ENCODE measurements at regions not wholly inside any gene's neighbourhood (a gene's known extent, or its start where the extent isn't known, plus 50 kb on each side); places are given as distances from the start of the nearest gene placed in this dataset.

GRCh38 chr12:92992041-92992440 is 62.9 kb upstream of the EEA1 start:
- intact Hi-C loops (cut with DNase I), result no loop called here
- no peak for ATAC-seq
- no peak overlapping the region for H3K27ac ChIP-seq
- H3K4me1 ChIP-seq, result peaks cover 5 to 13% of the 10 kb centered on the region in 2 donors
- no peaks in the 10 kb centered on the region for H3K36me3 ChIP-seq
- DNase-seq, result no peak
- no peaks in the 10 kb centered on the region for H3K9me3 ChIP-seq
- H3K4me3 ChIP-seq, result no peak overlapping the region
- no peak for TF ChIP-seq CTCF (IDR thresholded peaks at IDR 0.05)
- H3K27me3 ChIP-seq, result no peaks in the 10 kb centered on the region

GRCh38 chr12:92993259-92993658 is 64.2 kb upstream of the EEA1 start:
- no peak overlapping the region for H3K4me3 ChIP-seq
- intact Hi-C loops (cut with DNase I), result no loop called here
- no peak for TF ChIP-seq CTCF (IDR thresholded peaks at IDR 0.05)
- H3K36me3 ChIP-seq, result no peaks in the 10 kb centered on the region
- H3K9me3 ChIP-seq, result no peaks in the 10 kb centered on the region
- no peak for DNase-seq
- ATAC-seq, result no peak
- peaks cover 0 to 2% of the 10 kb centered on the region in 2 donors for H3K4me1 ChIP-seq
- H3K27me3 ChIP-seq, result no peaks in the 10 kb centered on the region
- no peak overlapping the region for H3K27ac ChIP-seq

- TF ChIP-seq CTCF (IDR thresholded peaks at IDR 0.05), result no peak
- no peak for ATAC-seq
- no peak for DNase-seq
Measured at GRCh38 chr12:92995258-92995903, 66.3 kb upstream of the EEA1 start.

GRCh38 chr12:93000026-93000425 is 70.9 kb upstream of the EEA1 start:
- no peak overlapping the region for H3K27ac ChIP-seq
- DNase-seq, result no peak
- H3K4me3 ChIP-seq, result no peak overlapping the region
- H3K36me3 ChIP-seq, result no peaks in the 10 kb centered on the region
- ATAC-seq, result no peak
- TF ChIP-seq CTCF (IDR thresholded peaks at IDR 0.05), result no peak
- intact Hi-C loops (cut with DNase I), result no loop called here
- H3K9me3 ChIP-seq, result no peaks in the 10 kb centered on the region
- H3K27me3 ChIP-seq, result no peaks in the 10 kb centered on the region
- no peaks in the 10 kb centered on the region for H3K4me1 ChIP-seq

More at GRCh38 chr12:92995258-92995903, 66.3 kb upstream of the EEA1 start:
- no peaks in the 10 kb centered on the region for H3K27me3 ChIP-seq
- intact Hi-C loops (cut with DNase I), result no loop called here
- no peak overlapping the region for H3K4me3 ChIP-seq
- no peak overlapping the region for H3K27ac ChIP-seq
- H3K36me3 ChIP-seq, result no peaks in the 10 kb centered on the region
- no peaks in the 10 kb centered on the region for H3K4me1 ChIP-seq
- H3K9me3 ChIP-seq, result no peaks in the 10 kb centered on the region

- Histone ChIP-seq H3K27ac (no peak overlapping the region), H3K9me3 (no peaks in the 10 kb centered on the region), H3K36me3 (no peaks in the 10 kb centered on the region), H3K4me1 (no peaks in the 10 kb centered on the region), H3K4me3 (no peak overlapping the region), H3K27me3 (no peaks in the 10 kb centered on the region)
- no peak for DNase-seq
- TF ChIP-seq CTCF (IDR thresholded peaks at IDR 0.05), result no peak
- intact Hi-C loops (cut with DNase I), result no loop called here
- no peak for ATAC-seq
Measured at GRCh38 chr12:93001407-93001806, 72.3 kb upstream of the EEA1 start.

All from left lung (tissue), 4 donors.